ENCODE measurements at regions not wholly inside any gene's neighbourhood (a gene's known extent, or its start where the extent isn't known, plus 50 kb on each side); places are given as distances from the start of the nearest gene placed in this dataset.

DNA sequence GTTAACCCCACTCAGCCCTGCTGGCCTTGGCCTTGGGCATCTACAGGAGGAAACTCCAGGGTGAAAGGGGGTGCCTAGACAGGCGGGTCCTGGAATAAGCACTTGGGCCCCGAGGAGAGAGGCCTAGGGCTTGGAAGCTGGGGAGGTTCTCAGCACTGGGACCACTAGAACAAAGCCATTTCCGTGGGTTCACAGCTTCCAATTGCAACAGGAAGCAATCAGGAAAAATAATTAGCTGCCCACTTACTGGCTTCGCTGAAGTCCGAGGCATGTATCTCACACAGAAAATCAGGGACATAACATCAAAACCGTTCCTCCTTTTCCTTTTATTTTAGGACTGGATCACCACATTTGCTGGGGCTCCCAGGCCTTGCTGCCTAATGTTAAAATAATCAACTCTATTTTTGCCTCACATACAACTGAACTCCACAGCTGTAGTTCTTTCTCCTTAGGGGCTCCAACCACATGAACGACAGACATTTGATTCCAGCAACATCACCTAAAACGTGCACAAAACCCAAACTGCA lies 161.1 kb upstream of the GRK3 start (continued):
- TF ChIP-seq ZBTB20 (CRISPR knock-in tag; IDR thresholded peaks at IDR 0.05; ENCODE audit: borderline replicate concordance, low read depth) (no peak), ZNF747 (CRISPR knock-in tag; IDR thresholded peaks at IDR 0.05; ENCODE audit: borderline replicate concordance) (no peak), ZNF570 (CRISPR knock-in tag; IDR thresholded peaks at IDR 0.05; ENCODE audit: borderline replicate concordance) (no peak), ZNF737 (CRISPR knock-in tag; IDR thresholded peaks at IDR 0.05; ENCODE audit: borderline replicate concordance) (no peak), ZNF629 (CRISPR knock-in tag; conservative IDR thresholded peaks at IDR 0.05) (no peak), ZBTB8A (CRISPR knock-in tag; IDR thresholded peaks at IDR 0.05; ENCODE audit: borderline replicate concordance, low read depth) (no peak), PHF5A (CRISPR knock-in tag; IDR thresholded peaks at IDR 0.05; ENCODE audit: low read depth, unreplicated experiment) (no peak), ZFY (CRISPR knock-in tag; IDR thresholded peaks at IDR 0.05) (0 out of 2 replicates have a peak, but pooled peaks have one; percentile 1), JARID2 (CRISPR knock-in tag; IDR thresholded peaks at IDR 0.05; ENCODE audit: insufficient replicate concordance) (no peak), REL (CRISPR knock-in tag; conservative IDR thresholded peaks at IDR 0.05) (no peak), KDM5B (CRISPR knock-in tag; IDR thresholded peaks at IDR 0.05; ENCODE audit: borderline replicate concordance) (no peak), BCL6 (CRISPR knock-in tag; IDR thresholded peaks at IDR 0.05) (no peak)
- TF ChIP-seq, protein P1, sequence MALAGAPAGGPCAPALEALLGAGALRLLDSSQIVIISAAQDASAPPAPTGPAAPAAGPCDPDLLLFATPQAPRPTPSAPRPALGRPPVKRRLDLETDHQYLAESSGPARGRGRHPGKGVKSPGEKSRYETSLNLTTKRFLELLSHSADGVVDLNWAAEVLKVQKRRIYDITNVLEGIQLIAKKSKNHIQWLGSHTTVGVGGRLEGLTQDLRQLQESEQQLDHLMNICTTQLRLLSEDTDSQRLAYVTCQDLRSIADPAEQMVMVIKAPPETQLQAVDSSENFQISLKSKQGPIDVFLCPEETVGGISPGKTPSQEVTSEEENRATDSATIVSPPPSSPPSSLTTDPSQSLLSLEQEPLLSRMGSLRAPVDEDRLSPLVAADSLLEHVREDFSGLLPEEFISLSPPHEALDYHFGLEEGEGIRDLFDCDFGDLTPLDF (CRISPR knock-in tag; IDR thresholded peaks at IDR 0.05) = no peak
- TF ChIP-seq, protein P2, sequence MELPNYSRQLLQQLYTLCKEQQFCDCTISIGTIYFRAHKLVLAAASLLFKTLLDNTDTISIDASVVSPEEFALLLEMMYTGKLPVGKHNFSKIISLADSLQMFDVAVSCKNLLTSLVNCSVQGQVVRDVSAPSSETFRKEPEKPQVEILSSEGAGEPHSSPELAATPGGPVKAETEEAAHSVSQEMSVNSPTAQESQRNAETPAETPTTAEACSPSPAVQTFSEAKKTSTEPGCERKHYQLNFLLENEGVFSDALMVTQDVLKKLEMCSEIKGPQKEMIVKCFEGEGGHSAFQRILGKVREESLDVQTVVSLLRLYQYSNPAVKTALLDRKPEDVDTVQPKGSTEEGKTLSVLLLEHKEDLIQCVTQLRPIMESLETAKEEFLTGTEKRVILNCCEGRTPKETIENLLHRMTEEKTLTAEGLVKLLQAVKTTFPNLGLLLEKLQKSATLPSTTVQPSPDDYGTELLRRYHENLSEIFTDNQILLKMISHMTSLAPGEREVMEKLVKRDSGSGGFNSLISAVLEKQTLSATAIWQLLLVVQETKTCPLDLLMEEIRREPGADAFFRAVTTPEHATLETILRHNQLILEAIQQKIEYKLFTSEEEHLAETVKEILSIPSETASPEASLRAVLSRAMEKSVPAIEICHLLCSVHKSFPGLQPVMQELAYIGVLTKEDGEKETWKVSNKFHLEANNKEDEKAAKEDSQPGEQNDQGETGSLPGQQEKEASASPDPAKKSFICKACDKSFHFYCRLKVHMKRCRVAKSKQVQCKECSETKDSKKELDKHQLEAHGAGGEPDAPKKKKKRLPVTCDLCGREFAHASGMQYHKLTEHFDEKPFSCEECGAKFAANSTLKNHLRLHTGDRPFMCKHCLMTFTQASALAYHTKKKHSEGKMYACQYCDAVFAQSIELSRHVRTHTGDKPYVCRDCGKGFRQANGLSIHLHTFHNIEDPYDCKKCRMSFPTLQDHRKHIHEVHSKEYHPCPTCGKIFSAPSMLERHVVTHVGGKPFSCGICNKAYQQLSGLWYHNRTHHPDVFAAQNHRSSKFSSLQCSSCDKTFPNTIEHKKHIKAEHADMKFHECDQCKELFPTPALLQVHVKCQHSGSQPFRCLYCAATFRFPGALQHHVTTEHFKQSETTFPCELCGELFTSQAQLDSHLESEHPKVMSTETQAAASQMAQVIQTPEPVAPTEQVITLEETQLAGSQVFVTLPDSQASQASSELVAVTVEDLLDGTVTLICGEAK (IDR thresholded peaks at IDR 0.05) = no peak
- TF ChIP-seq, protein P2 (CRISPR knock-in tag; IDR thresholded peaks at IDR 0.05) = no peak
- TF ChIP-seq, protein P3, sequence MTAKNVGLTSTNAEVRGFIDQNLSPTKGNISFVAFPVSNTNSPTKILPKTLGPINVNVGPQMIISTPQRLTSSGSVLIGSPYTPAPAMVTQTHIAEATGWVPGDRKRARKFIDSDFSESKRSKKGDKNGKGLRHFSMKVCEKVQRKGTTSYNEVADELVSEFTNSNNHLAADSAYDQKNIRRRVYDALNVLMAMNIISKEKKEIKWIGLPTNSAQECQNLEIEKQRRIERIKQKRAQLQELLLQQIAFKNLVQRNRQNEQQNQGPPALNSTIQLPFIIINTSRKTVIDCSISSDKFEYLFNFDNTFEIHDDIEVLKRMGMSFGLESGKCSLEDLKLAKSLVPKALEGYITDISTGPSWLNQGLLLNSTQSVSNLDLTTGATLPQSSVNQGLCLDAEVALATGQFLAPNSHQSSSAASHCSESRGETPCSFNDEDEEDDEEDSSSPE (CRISPR knock-in tag; IDR thresholded peaks at IDR 0.05) = 0 out of 2 replicates have a peak, but pooled peaks have one; percentile 7
- TF ChIP-seq, protein P4, sequence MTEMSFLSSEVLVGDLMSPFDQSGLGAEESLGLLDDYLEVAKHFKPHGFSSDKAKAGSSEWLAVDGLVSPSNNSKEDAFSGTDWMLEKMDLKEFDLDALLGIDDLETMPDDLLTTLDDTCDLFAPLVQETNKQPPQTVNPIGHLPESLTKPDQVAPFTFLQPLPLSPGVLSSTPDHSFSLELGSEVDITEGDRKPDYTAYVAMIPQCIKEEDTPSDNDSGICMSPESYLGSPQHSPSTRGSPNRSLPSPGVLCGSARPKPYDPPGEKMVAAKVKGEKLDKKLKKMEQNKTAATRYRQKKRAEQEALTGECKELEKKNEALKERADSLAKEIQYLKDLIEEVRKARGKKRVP (CRISPR knock-in tag; IDR thresholded peaks at IDR 0.05) = no peak

Measured in HepG2 (cell line).